ENCODE measurements at regions not wholly inside any gene's neighbourhood (a gene's known extent, or its start where the extent isn't known, plus 50 kb on each side); places are given as distances from the start of the nearest gene placed in this dataset.
"Not testable (repeated sequence)": the region's sequence is repeated elsewhere in the genome, so short reads cannot be mapped to it uniquely, and the experiment has no call there.

- Mint-ChIP-seq H3K27ac (peak overlapping the region; percentile 67), H3K4me1 (peaks cover 38% of the 10 kb centered on the region), H3K9me3 (peaks cover 34% of the 10 kb centered on the region), H3K36me3 (ENCODE audit: low read depth) (peaks cover 70% of the 10 kb centered on the region)
- ATAC-seq, DNase-seq, H3K4me3 Mint-ChIP-seq, H3K27me3 Mint-ChIP-seq: not testable (repeated sequence)
Measured at GRCh38 chr6:11299876-11300428, 67.5 kb upstream of the NEDD9 start.

DNA sequence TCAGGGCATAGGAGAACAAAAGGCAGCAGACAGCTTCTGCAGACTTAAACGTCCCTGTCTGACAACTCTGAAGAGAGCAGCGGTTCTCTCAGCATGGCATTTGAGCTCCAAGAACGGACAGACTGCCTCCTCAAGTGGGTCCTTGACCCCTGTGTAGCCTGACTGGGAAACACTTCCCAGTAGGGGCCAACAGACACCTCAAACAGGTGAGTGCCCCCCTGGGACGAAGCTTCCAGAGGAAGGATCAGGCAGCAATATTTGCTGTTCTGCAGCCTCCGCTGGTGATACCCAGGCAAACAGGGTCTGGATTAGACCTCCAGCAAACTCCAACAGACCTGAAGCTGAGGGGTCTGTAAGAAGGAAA, 66.9 kb upstream of the NEDD9 start:
- Mint-ChIP-seq H3K36me3 (ENCODE audit: low read depth) (peaks cover 71% of the 10 kb centered on the region), H3K4me1 (peaks cover 38% of the 10 kb centered on the region), H3K9me3 (peaks cover 35% of the 10 kb centered on the region)
- H3K4me3 Mint-ChIP-seq, ATAC-seq, H3K27me3 Mint-ChIP-seq, H3K27ac Mint-ChIP-seq, DNase-seq: not testable (repeated sequence)

- peaks cover 71% of the 10 kb centered on the region for H3K36me3 Mint-ChIP-seq (ENCODE audit: low read depth)
- H3K4me1 Mint-ChIP-seq: peaks cover 35% of the 10 kb centered on the region
- no peaks in the 10 kb centered on the region for H3K27me3 Mint-ChIP-seq
- H3K27ac Mint-ChIP-seq: no peak overlapping the region
- peaks cover 36% of the 10 kb centered on the region for H3K9me3 Mint-ChIP-seq
- H3K4me3 Mint-ChIP-seq: no peak overlapping the region
- DNase-seq (no peak), ATAC-seq (no peak)
Measured at GRCh38 chr6:11298651-11299420, 66.4 kb upstream of the NEDD9 start.

DNA sequence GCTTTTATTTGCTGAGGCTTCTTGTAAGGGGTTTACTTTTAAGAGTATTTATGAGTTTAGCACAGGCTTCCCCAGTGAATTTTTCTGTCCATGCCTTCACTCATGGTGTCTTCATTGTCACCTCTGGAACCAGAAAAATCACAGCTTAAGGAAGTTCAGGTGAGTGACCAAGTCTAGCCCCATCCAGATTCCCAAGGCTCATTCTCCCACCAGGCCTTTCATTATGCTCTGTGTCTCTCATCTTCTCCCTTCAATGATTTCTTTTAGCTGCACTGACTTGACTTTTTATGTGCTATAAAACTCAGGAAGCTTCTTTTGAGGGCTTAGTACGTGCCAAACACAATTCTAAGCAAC, 64.9 kb upstream of the NEDD9 start:
- peaks cover 62% of the 10 kb centered on the region for H3K36me3 Mint-ChIP-seq (ENCODE audit: low read depth)

DNA sequence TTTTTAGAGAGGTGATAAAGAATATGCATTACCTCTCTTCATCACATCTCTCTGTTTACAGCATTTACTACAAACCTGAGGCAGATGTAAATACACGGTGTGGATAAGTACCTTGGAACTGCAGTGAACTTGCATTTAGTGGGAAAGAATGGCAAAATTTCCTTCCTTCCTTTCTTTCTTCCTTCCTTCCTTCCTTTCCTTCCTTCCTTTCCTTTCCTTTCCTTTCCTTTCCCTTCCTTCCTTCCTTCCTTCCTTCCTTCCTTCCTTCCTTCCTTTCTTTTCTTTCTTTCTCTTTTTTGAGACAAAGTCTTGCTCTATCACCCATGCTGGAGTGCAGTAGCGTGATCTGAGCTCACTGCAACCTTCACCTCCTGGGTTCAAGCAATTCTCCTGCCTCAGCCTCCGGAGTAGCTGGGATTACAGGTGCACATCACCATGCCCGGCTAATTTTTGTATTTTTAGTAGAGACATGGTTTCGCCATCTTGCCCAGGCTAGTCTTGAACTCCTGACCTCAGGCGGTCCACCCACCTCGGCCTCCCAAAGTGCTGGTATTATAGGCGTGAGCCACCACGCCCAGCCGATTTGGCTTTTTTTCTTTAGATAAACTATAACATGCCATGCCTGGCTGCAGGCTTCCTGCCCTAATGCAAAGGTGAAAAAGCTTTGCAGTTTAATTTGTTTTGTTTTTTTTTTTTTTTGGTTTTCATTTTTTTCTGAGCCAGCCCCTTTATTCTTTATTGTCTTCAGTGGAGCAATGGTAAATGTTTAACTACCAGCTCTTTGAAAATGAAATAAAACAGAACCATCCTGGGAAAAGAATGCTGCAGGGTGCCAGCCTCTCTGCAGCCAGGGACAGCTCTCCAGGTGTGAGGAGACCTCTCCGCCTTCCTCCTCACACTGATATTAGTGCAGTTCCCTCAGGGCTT, 64.2 kb upstream of the NEDD9 start:
- no peaks in the 10 kb centered on the region for H3K27me3 Mint-ChIP-seq
- peaks cover 36% of the 10 kb centered on the region for H3K4me1 Mint-ChIP-seq
- no peak overlapping the region for H3K4me3 Mint-ChIP-seq
- H3K27ac Mint-ChIP-seq: no peak overlapping the region
- ATAC-seq (no peak), DNase-seq (no peak)
- H3K9me3 Mint-ChIP-seq: peaks cover 34% of the 10 kb centered on the region
- peaks cover 61% of the 10 kb centered on the region for H3K36me3 Mint-ChIP-seq (ENCODE audit: low read depth)

More for the DNA sequence above, 64.9 kb upstream of the NEDD9 start:
- peaks cover 36% of the 10 kb centered on the region for H3K9me3 Mint-ChIP-seq
- no peak overlapping the region for H3K27ac Mint-ChIP-seq
- no peak overlapping the region for H3K4me3 Mint-ChIP-seq
- H3K27me3 Mint-ChIP-seq: no peaks in the 10 kb centered on the region
- DNase-seq (no peak), ATAC-seq (no peak)
- H3K4me1 Mint-ChIP-seq: peaks cover 33% of the 10 kb centered on the region

- DNase-seq (no peak), ATAC-seq (no peak)
- no peak overlapping the region for H3K27ac Mint-ChIP-seq
- peaks cover 34% of the 10 kb centered on the region for H3K4me1 Mint-ChIP-seq
- peaks cover 60% of the 10 kb centered on the region for H3K36me3 Mint-ChIP-seq (ENCODE audit: low read depth)
- peaks cover 30% of the 10 kb centered on the region for H3K9me3 Mint-ChIP-seq
- H3K27me3 Mint-ChIP-seq: no peaks in the 10 kb centered on the region
- no peak overlapping the region for H3K4me3 Mint-ChIP-seq
Measured at GRCh38 chr6:11295969-11296368, 63.5 kb upstream of the NEDD9 start.

GRCh38 chr6:11294228-11294627, 61.8 kb upstream of the NEDD9 start:
- DNase-seq (no peak), ATAC-seq (no peak)
- Mint-ChIP-seq H3K36me3 (ENCODE audit: low read depth) (peaks cover 59% of the 10 kb centered on the region), H3K9me3 (peaks cover 18% of the 10 kb centered on the region), H3K4me3 (no peak overlapping the region), H3K27ac (no peak overlapping the region), H3K4me1 (peaks cover 24% of the 10 kb centered on the region), H3K27me3 (no peaks in the 10 kb centered on the region)

- H3K27me3 Mint-ChIP-seq: no peaks in the 10 kb centered on the region
- no peak overlapping the region for H3K4me3 Mint-ChIP-seq
- H3K36me3 Mint-ChIP-seq (ENCODE audit: low read depth): peaks cover 64% of the 10 kb centered on the region
- no peak for ATAC-seq
- no peak for DNase-seq
- peak overlapping the region; percentile 3 for H3K27ac Mint-ChIP-seq
- H3K9me3 Mint-ChIP-seq: peaks cover 25% of the 10 kb centered on the region
- peaks cover 18% of the 10 kb centered on the region for H3K4me1 Mint-ChIP-seq
Measured at GRCh38 chr6:11292594-11293236, 60.2 kb upstream of the NEDD9 start.

DNA sequence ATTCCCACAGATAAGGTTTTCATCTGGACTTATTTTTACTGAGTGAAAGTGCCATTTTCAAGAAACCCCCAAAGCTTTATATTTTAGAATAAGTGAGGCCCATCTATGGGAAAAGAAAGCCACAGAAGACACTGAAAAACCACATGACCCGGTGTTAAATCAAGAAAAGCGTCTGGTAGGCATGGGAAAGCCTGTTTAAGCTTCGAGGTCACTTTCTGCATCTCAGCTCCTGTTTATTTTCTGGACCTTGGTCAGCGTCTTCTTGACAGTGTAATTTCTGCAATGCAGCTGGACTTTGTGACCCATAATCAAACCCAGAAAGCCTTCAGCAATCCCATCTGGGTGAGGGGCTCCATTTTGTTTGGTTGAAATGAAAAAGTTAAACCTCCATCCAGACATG, 59.6 kb upstream of the NEDD9 start:
- Mint-ChIP-seq H3K27me3 (no peaks in the 10 kb centered on the region), H3K4me1 (peaks cover 18% of the 10 kb centered on the region), H3K4me3 (no peak overlapping the region), H3K27ac (peak overlapping the region; percentile 43), H3K36me3 (ENCODE audit: low read depth) (peaks cover 59% of the 10 kb centered on the region), H3K9me3 (peaks cover 25% of the 10 kb centered on the region)
- DNase-seq (no peak), ATAC-seq (no peak)

GRCh38 chr6:11291582-11291981, 59.1 kb upstream of the NEDD9 start:
- H3K9me3 Mint-ChIP-seq: peaks cover 27% of the 10 kb centered on the region
- H3K4me1 Mint-ChIP-seq: peaks cover 18% of the 10 kb centered on the region
- H3K27ac Mint-ChIP-seq: peak overlapping the region; percentile 43
- DNase-seq (no peak), ATAC-seq (peak; percentile 92)
- H3K27me3 Mint-ChIP-seq: no peaks in the 10 kb centered on the region
- H3K4me3 Mint-ChIP-seq: no peak overlapping the region
- H3K36me3 Mint-ChIP-seq (ENCODE audit: low read depth): peaks cover 61% of the 10 kb centered on the region

DNA sequence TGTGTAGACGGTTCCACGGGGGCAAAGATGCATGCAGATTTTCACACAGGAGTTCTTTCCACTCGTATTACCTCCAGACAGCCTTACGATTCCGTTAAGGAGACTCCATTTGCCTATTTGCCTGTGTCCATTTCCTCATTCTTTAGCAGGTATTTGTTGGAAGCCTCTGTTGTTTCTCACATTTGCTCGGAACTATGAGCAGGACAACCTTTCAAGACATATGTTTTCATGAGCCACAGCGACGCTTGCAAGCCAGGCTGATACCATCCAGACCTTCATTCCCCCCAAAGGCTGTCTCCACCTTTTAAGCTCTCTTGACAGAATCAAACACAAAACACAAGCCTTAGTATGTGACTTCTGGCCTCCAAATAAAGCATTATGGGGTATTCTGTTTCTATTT, 57.6 kb upstream of the NEDD9 start:
- H3K4me3 Mint-ChIP-seq: no peak overlapping the region
- H3K36me3 Mint-ChIP-seq (ENCODE audit: low read depth): peaks cover 55% of the 10 kb centered on the region
- DNase-seq: no peak
- no peak overlapping the region for H3K27ac Mint-ChIP-seq
- no peak for ATAC-seq
- no peaks in the 10 kb centered on the region for H3K27me3 Mint-ChIP-seq
- H3K9me3 Mint-ChIP-seq: peaks cover 17% of the 10 kb centered on the region
- peaks cover 18% of the 10 kb centered on the region for H3K4me1 Mint-ChIP-seq

DNA sequence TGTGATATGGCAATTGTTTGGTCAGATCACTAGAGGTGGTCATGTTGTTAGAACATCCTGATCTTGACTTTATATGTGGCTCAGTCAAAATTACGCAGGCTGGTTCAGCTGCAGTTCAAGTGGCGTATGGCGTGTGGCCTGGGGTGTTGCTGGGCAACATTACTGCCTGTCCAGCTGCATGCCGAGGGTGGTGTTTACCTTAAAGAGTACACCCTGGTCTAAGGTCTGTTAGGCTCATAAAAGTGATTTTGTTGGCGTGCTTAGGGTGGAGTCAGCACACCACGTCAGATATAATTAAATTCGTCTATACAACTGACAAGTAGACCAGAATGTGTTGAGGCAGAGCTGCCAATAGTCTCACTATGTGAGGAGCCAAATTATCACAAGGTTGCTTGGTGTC, 55.6 kb upstream of the NEDD9 start:
- peaks cover 39% of the 10 kb centered on the region for H3K36me3 Mint-ChIP-seq (ENCODE audit: low read depth)

DNA sequence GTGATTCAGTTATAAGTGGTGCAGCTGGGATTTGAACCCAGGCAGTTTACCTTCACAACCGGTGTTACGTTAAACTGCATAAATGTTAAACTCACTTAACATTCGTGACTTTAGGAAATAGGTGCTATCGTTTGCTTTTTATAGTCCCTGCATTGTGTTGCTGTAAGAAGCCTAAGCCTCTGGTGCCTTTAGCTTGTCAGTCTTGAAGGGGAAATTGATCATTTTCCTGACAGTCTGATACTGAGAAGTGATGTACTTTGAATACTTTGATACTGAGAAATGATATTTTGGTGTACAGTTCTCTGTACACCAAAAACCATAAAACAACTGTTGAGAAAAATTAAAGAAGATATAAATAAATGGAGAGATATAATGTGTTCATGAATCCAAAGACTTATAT, 52.5 kb upstream of the NEDD9 start:
- Mint-ChIP-seq H3K27ac (no peak overlapping the region), H3K27me3 (no peaks in the 10 kb centered on the region), H3K36me3 (ENCODE audit: low read depth) (peaks cover 22% of the 10 kb centered on the region), H3K4me1 (no peaks in the 10 kb centered on the region), H3K9me3 (peaks cover 11% of the 10 kb centered on the region), H3K4me3 (no peak overlapping the region)
- ATAC-seq: no peak
- DNase-seq: no peak

More for the DNA sequence above, 55.6 kb upstream of the NEDD9 start:
- Mint-ChIP-seq H3K4me1 (peaks cover 18% of the 10 kb centered on the region), H3K27ac (no peak overlapping the region), H3K4me3 (no peak overlapping the region), H3K27me3 (no peaks in the 10 kb centered on the region), H3K9me3 (peaks cover 11% of the 10 kb centered on the region)
- DNase-seq (no peak), ATAC-seq (no peak)

DNA sequence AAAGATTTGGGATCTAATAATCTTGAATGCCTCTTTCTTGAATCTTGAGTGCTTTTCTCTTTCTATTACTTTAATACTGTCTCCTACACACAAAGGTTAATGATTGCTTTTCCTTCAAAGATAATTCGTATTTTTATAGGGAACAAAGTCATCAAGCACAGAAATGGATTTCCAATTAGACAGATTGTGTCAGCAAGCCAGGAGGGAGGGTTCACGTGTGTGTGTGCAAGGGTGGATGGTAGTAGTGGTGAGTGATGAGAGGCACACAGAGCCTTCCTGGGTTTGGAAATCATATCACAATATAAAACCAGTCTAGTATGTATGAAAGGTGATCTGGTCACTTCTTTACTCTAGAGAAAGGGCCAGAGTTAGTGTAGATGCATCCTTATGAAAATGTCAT, 51.2 kb upstream of the NEDD9 start:
- no peaks in the 10 kb centered on the region for H3K27me3 Mint-ChIP-seq
- peaks cover 9% of the 10 kb centered on the region for H3K4me1 Mint-ChIP-seq
- ATAC-seq (no peak), DNase-seq (no peak)
- no peak overlapping the region for H3K4me3 Mint-ChIP-seq
- no peak overlapping the region for H3K27ac Mint-ChIP-seq
- H3K36me3 Mint-ChIP-seq (ENCODE audit: low read depth): peaks cover 22% of the 10 kb centered on the region
- peaks cover 7% of the 10 kb centered on the region for H3K9me3 Mint-ChIP-seq

Data from activated naive CD8-positive, alpha-beta T cell treated with anti-CD3 and anti-CD28 coated beads, Interleukin-2, amount 50 U/mL, for 24 hours (primary cell).